Motor neuron (in vitro differentiated cells): ENCODE measurements at regions not wholly inside any gene's neighbourhood (a gene's known extent, or its start where the extent isn't known, plus 50 kb on each side); places are given as distances from the start of the nearest gene placed in this dataset.

ENCODE experiments used
- ATAC-seq, 8 experiments: fragments of 200-7000 bp; cut with Tn5 transposase; replicated peaks in 6 of 8; 2 replicates each; pipeline ENCODE4 v1.8.0; 2021; ENCODE audit warnings: mild to moderate bottlenecking in 8 of 8, moderate library complexity in 8 of 8
- H3K27ac ChIP-seq, 2 donors: fragments of 250-450 bp; sonication (Bioruptor Pico); 2 replicates each; pipeline ENCODE4 v1.9.0; 2021; ENCODE audit warnings: antibody characterized with exemption in 2 of 2, mild to moderate bottlenecking in 2 of 2, moderate library complexity in 1 of 2
- H3K4me1 ChIP-seq, 2 donors: fragments of 250-450 bp; sonication (Bioruptor Pico); replicated peaks in 1 of 2; 2 replicates each; pipeline ENCODE4 v1.6.1; 2021; ENCODE audit warnings: antibody characterized with exemption in 2 of 2, mild to moderate bottlenecking in 2 of 2, moderate library complexity in 1 of 2
- H3K4me3 ChIP-seq, 5 donors: fragments of 250-450 bp; sonication (Bioruptor Pico); 2 replicates each; pipeline ENCODE4 v1.9.0; 2021; ENCODE audit warnings: antibody characterized with exemption in 5 of 5, mild to moderate bottlenecking in 5 of 5, moderate library complexity in 4 of 5
- WGBS, 10 experiments: fragments of 450-650 bp; shearing (Covaris generic); methylation state at CpG; one replicate each; pipeline ENCODE4 v1.0.0; 2022; 5-methylcytosine and 5-hydroxymethylcytosine counted together
- in situ Hi-C, 9 experiments: fragments of 400-800 bp; cut with MboI; loops; one replicate each; pipeline ENCODE4 v1.15.0; 2021; ENCODE audit warnings: low sequenced_read_pairs in 9 of 9, low pct_unique_long_range_greater_than_20kb in 2 of 9; ENCODE audit not compliant: unreplicated experiment in 9 of 9

- Histone ChIP-seq H3K4me3 (no peak overlapping the region), H3K27ac (no peak overlapping the region), H3K4me1 (peaks cover 0 to 2% of the 10 kb centered on the region in 2 donors)
- no peak for ATAC-seq
- WGBS, 10 experiments: 0 to 100% (median 34%) methylated on average over 1 to 11 of the region's 38 CpGs; no CpG with 5 or more reads in 2 of the 10 experiments
- in situ Hi-C loops: no loop called here
These were observed 84.2 kb upstream of the WNT7B start for GRCh38 chr22:46061124-46061500.

- Histone ChIP-seq H3K4me1 (no peaks in the 10 kb centered on the region), H3K27ac (no peak overlapping the region), H3K4me3 (no peak overlapping the region)
- in situ Hi-C loops: no loop called here
- WGBS, 10 experiments: 2 to 18% methylated on average over 8 to 13 of the region's 79 CpGs; no CpG with 5 or more reads in 8 of the 10 experiments
- peak in 3 of 8 experiments; percentile 16 to 38 (median 16) for ATAC-seq
These were observed 84.7 kb upstream of the WNT7B start for GRCh38 chr22:46061501-46062231.

DNA sequence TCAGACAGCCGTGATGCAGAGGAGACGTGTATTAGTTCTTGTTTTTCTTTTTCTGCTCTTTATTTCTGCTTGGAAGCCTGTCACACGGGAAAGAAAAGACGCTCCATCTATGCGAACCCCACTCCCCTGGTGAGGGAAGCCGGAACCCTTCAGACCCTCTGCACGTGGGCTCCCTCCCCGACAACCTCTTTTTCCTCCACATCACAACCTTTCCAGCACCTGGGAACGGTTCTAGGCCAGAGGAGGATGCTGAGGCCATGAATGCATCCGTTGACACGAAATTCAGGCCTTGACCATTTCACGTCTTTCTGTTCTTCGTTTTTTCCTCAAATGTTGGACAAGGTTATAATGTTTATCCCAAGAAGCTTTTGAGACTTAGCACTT, 85.3 kb upstream of the WNT7B start:
- no peak for ATAC-seq
- in situ Hi-C loops: no loop called here
- Histone ChIP-seq H3K4me3 (no peak overlapping the region), H3K27ac (no peak overlapping the region), H3K4me1 (no peaks in the 10 kb centered on the region)
- WGBS, 10 experiments: 1 to 94% (median 71%) methylated on average over 2 to 12 of the region's 13 CpGs; no CpG with 5 or more reads in 1 of the 10 experiments

DNA sequence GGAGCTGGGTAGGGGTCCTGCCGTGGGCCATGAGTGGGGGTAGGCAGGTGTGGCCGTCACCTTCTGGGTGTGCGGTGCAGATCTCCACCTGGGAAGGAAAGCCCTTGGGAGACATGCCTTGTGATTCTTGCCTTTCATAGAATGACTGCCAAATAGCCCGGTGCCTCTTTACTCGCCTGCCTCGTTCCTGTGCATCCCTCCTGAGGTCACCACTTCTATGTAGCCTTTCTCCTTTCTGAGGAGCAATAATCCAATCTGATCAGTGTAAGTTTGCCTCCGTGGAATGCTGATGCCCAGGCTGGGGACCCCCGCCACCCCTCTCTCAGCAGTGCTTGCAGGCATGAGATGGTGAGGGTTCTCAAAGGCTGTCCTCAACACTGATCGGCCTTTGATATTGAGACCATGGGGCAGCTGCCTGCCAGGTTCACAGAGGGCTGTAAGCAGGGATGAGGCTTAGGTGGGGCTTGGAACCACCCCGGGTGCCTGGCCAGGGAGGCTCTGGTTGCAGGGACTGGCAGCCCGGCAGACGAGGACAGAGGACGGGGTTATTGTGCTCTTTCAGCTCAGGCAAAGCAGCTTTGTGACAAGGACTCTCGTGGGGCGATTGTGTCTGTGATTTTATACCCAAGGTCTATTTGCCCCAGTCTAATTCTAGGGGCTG, 86.1 kb upstream of the WNT7B start:
- in situ Hi-C loops: no loop called here
- no peaks in the 10 kb centered on the region for H3K4me1 ChIP-seq
- no peak overlapping the region for H3K4me3 ChIP-seq
- WGBS, 10 experiments: 0 to 80% (median 37%) methylated on average over 1 to 11 of the region's 15 CpGs; no CpG with 5 or more reads in 2 of the 10 experiments
- no peak overlapping the region for H3K27ac ChIP-seq
- no peak for ATAC-seq

- in situ Hi-C loops: no loop called here
- Histone ChIP-seq H3K4me3 (no peak overlapping the region), H3K27ac (no peak overlapping the region), H3K4me1 (no peaks in the 10 kb centered on the region)
- 2 to 73% (median 36%) methylated on average over 5 to 10 of the region's 11 CpGs; no CpG with 5 or more reads in 4 of the 10 experiments for WGBS, 10 experiments
- ATAC-seq: no peak
These were observed 86.5 kb upstream of the PPARA start for GRCh38 chr22:46063846-46064227.

GRCh38 chr22:46064228-46064965, 85.9 kb upstream of the PPARA start:
- 1 to 89% (median 27%) methylated on average over 1 to 16 of the region's 28 CpGs for WGBS, 10 experiments
- ATAC-seq: peak in 2 of 8 experiments; percentile 9 to 41

GRCh38 chr22:46064966-46065666, 85.2 kb upstream of the PPARA start:
- Histone ChIP-seq H3K4me1 (no peaks in the 10 kb centered on the region), H3K27ac (no peak overlapping the region), H3K4me3 (no peak overlapping the region)
- ATAC-seq: peak in 1 of 8 experiments; percentile 7
- in situ Hi-C loops: no loop called here
- WGBS, 10 experiments: 0 to 80% (median 8%) methylated on average over 3 to 15 of the region's 17 CpGs

More at GRCh38 chr22:46064228-46064965, 85.9 kb upstream of the PPARA start:
- Histone ChIP-seq H3K4me1 (no peaks in the 10 kb centered on the region), H3K27ac (no peak overlapping the region), H3K4me3 (no peak overlapping the region)
- in situ Hi-C loops: no loop called here

- ATAC-seq: no peak
- 0 to 78% (median 14%) methylated on average over 1 to 2 of the region's 2 CpGs for WGBS, 10 experiments
- Histone ChIP-seq H3K4me3 (no peak overlapping the region), H3K27ac (no peak overlapping the region), H3K4me1 (no peaks in the 10 kb centered on the region)
- in situ Hi-C loops: no loop called here
These were observed 84.5 kb upstream of the PPARA start for GRCh38 chr22:46065691-46066454.

- Histone ChIP-seq H3K4me1 (peaks cover 0 to 2% of the 10 kb centered on the region in 2 donors), H3K4me3 (no peak overlapping the region), H3K27ac (no peak overlapping the region)
- 0 to 94% (median 11%) methylated on average over 1 to 11 of the region's 11 CpGs for WGBS, 10 experiments
- in situ Hi-C loops: no loop called here
- no peak for ATAC-seq
These were observed 83.6 kb upstream of the PPARA start for GRCh38 chr22:46066691-46067090.

DNA sequence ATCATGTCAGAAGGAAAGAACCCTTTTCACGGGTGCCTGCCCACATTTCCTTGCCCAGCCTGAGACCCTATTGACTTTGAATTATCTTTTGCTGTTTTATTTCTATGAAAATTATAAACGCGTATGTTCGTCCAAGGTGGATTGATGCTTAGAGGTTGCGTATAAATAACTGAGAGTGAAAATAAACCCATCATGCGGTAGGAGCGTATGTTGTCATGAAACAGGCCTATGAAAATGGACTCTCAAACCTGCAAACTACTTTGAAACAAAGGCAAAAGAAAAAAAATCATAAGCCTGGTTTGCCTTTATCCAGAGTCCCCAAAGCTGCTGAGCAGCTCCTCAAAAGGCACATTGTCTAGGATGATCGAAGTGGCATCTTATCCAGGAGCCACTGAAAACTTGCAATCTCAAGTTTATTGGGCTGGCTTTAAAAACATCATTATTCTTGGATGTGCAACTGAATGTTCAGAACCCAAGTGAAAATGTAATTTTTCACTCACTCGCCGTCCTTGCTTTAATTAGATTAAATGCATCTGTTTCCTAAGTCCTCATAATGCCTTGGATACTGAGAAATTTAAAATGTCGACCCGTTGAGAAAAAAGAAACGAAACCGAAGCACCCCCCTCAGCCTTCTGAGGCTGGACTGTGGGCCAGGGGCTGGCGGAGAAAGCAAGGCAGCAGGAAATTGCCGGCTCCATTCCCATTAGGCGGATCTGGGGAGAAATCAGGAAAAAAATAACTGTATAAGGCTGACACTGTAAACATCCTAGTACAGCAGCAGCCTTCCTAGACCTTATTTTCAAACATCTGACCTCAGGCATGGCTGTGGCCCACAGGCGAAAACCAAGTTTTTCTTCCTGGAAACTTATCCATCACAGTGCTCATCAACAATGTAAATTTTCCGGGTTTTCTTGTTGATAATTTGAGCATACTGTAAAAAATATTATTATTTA, 82.9 kb upstream of the PPARA start:
- ATAC-seq: no peak
- 0 to 90% (median 9%) methylated on average over 7 to 19 of the region's 19 CpGs for WGBS, 10 experiments
- Histone ChIP-seq H3K4me1 (peaks cover 0 to 2% of the 10 kb centered on the region in 2 donors), H3K27ac (no peak overlapping the region), H3K4me3 (no peak overlapping the region)
- in situ Hi-C loops: no loop called here

DNA sequence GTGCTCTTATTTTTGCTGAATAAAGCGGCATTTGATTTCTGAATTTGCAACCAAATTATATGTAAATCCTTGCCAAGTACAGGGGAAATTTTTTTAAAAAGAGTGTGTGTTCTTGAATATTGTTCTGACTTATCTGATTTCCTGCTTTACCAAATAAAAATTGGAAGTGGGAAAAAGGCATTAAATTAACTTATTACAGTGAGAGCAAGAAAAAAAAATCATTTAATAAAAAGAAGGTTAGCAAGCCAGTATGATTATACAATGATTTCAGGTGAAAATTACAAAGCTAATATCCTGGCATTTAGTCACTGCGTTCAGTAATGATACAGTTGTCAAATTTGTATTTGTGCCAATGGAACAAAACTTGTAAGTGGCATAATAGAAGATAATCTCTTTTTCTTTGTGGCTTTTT, 82.1 kb upstream of the PPARA start:
- no peak for ATAC-seq
- no peak overlapping the region for H3K4me3 ChIP-seq
- in situ Hi-C loops: no loop called here
- H3K27ac ChIP-seq: no peak overlapping the region
- 0 to 93% (median 37%) methylated on average over 1 to 2 of the region's 2 CpGs for WGBS, 10 experiments
- peaks cover 0 to 2% of the 10 kb centered on the region in 2 donors for H3K4me1 ChIP-seq
